ENCODE measurements at regions not wholly inside any gene's neighbourhood (a gene's known extent, or its start where the extent isn't known, plus 50 kb on each side); places are given as distances from the start of the nearest gene placed in this dataset.

GRCh38 chr16:17574256-17574655 lies 103.5 kb upstream of the XYLT1 start:
- H3K4me1 ChIP-seq (ENCODE audit: insufficient read depth, low read length) = peaks cover 8% of the 10 kb centered on the region; the same call in 1 of the 2 replicates
- no peaks in the 10 kb centered on the region for H3K36me3 ChIP-seq (ENCODE audit: insufficient read depth, low read length)
- H3K9me3 ChIP-seq (ENCODE audit: control insufficient read depth, insufficient read depth, low read length) = no peaks in the 10 kb centered on the region
- H3K9ac ChIP-seq (ENCODE audit: low read depth, low read length) = no peak overlapping the region

- Histone ChIP-seq H3K4me1 (ENCODE audit: insufficient read depth, low read length) (0 out of 2 replicates have a peak, but pooled peaks cover 4% of the 10 kb centered on the region), H3K9ac (ENCODE audit: low read depth, low read length) (no peak overlapping the region)
Measured at GRCh38 chr16:17572145-17572544, 101.4 kb upstream of the XYLT1 start.

GRCh38 chr16:17571499-17572093 lies 100.8 kb upstream of the XYLT1 start:
- no peak overlapping the region for H3K9ac ChIP-seq (ENCODE audit: low read depth, low read length)
- no peaks in the 10 kb centered on the region for H3K36me3 ChIP-seq (ENCODE audit: insufficient read depth, low read length)
- H3K4me1 ChIP-seq (ENCODE audit: insufficient read depth, low read length) = 0 out of 2 replicates have a peak, but pooled peaks cover 4% of the 10 kb centered on the region
- no peaks in the 10 kb centered on the region for H3K9me3 ChIP-seq (ENCODE audit: control insufficient read depth, insufficient read depth, low read length)

More at GRCh38 chr16:17572145-17572544, 101.4 kb upstream of the XYLT1 start:
- H3K9me3 ChIP-seq (ENCODE audit: control insufficient read depth, insufficient read depth, low read length) = no peaks in the 10 kb centered on the region
- H3K36me3 ChIP-seq (ENCODE audit: insufficient read depth, low read length) = no peaks in the 10 kb centered on the region

DNA sequence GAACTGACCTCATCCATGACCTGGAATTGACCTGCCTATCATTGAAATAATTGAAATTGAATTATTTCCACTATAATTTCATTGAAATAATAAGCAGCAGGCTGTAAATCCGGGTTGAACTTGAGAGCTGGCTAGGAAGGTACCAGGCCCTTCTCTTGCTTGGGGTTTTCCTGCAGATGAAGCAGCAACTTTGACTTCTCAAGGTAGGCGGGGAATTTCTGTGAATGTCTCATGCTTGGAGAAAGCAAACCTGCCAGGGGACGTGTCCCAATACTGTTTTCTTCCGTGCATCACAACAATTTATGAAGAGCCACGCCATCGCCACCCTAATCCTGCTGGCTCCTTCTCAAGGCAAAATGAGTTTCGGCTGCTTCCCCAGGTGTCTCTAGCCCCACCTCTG lies 97.5 kb upstream of the XYLT1 start:
- H3K4me1 ChIP-seq (ENCODE audit: insufficient read depth, low read length) = 0 out of 2 replicates have a peak, but pooled peaks cover 4% of the 10 kb centered on the region
- no peaks in the 10 kb centered on the region for H3K9me3 ChIP-seq (ENCODE audit: control insufficient read depth, insufficient read depth, low read length)
- H3K36me3 ChIP-seq (ENCODE audit: insufficient read depth, low read length) = no peaks in the 10 kb centered on the region
- no peak overlapping the region for H3K9ac ChIP-seq (ENCODE audit: low read depth, low read length)

GRCh38 chr16:17567455-17567854 lies 96.7 kb upstream of the XYLT1 start:
- Histone ChIP-seq H3K36me3 (ENCODE audit: insufficient read depth, low read length) (no peaks in the 10 kb centered on the region), H3K9ac (ENCODE audit: low read depth, low read length) (no peak overlapping the region), H3K4me1 (ENCODE audit: insufficient read depth, low read length) (0 out of 2 replicates have a peak, but pooled peaks cover 4% of the 10 kb centered on the region), H3K9me3 (ENCODE audit: control insufficient read depth, insufficient read depth, low read length) (no peaks in the 10 kb centered on the region)

DNA sequence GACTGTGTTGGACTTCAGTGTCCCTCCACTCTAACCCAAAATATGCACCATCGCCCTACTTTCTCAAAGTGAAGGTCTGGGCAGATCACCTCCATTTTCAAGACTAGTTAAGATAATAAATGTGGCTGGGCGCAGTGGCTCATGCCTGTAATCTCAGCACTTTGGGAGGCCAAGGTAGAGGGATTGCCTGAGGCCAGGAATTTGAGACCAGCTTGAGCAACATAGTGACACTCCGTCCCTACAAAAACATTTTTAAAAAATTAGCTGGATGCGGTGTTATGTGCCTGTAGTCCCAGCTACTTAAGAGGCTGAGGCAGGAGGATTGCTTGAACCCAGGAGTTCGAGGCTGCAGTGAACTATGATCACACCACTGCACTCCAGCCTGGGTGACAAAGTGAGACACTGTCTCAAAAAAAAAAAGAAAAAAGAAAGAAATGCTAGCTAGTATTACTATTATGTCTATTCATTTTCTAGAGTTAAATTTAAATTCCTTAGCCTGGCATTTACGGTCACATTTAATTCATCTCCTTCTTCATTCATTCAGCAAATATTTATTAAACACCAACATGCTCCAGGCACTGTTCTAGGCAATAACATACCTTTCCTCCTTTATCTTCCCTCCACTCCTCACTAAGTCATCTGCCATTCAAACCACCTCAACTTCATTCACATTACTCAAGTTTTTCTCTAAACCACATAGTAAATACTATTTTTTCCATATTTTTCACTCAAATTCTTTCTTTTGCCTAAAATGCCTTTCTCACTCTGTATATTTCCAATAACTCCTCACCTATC lies 96.1 kb upstream of the XYLT1 start:
- H3K36me3 ChIP-seq (ENCODE audit: insufficient read depth, low read length) = no peaks in the 10 kb centered on the region
- no peaks in the 10 kb centered on the region for H3K9me3 ChIP-seq (ENCODE audit: control insufficient read depth, insufficient read depth, low read length)
- 0 out of 2 replicates have a peak, but pooled peaks cover 4% of the 10 kb centered on the region for H3K4me1 ChIP-seq (ENCODE audit: insufficient read depth, low read length)
- no peak overlapping the region for H3K9ac ChIP-seq (ENCODE audit: low read depth, low read length)

GRCh38 chr16:17566075-17566474 lies 95.3 kb upstream of the XYLT1 start:
- H3K4me1 ChIP-seq (ENCODE audit: insufficient read depth, low read length) = no peaks in the 10 kb centered on the region
- H3K9ac ChIP-seq (ENCODE audit: low read depth, low read length) = no peak overlapping the region
- no peaks in the 10 kb centered on the region for H3K9me3 ChIP-seq (ENCODE audit: control insufficient read depth, insufficient read depth, low read length)
- no peaks in the 10 kb centered on the region for H3K36me3 ChIP-seq (ENCODE audit: insufficient read depth, low read length)

GRCh38 chr16:17565605-17566004 lies 94.8 kb upstream of the XYLT1 start:
- H3K4me1 ChIP-seq (ENCODE audit: insufficient read depth, low read length) = no peaks in the 10 kb centered on the region
- no peak overlapping the region for H3K9ac ChIP-seq (ENCODE audit: low read depth, low read length)
- no peaks in the 10 kb centered on the region for H3K36me3 ChIP-seq (ENCODE audit: insufficient read depth, low read length)
- H3K9me3 ChIP-seq (ENCODE audit: control insufficient read depth, insufficient read depth, low read length) = no peaks in the 10 kb centered on the region

DNA sequence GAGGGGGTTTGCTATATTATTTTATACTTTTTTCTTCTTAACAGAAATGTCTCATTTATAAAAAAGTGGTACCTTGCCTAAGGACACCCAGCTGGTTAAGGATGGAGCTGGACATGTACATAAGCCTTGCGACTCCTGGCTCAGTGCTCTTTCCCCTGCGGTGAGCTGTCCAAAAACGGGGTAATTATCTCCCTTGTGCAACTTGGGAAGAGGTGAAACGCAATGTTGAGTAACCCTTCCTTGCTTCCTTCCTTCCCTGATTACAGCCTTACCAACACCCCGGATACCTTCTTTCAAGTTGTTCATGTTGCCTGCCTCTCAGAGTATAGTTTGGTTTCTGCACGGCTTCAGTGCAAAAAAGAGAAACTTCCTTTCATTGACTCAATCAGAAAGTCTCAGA lies 94.1 kb upstream of the XYLT1 start:
- no peak overlapping the region for H3K9ac ChIP-seq (ENCODE audit: low read depth, low read length)
- no peaks in the 10 kb centered on the region for H3K36me3 ChIP-seq (ENCODE audit: insufficient read depth, low read length)
- no peaks in the 10 kb centered on the region for H3K4me1 ChIP-seq (ENCODE audit: insufficient read depth, low read length)
- H3K9me3 ChIP-seq (ENCODE audit: control insufficient read depth, insufficient read depth, low read length) = no peaks in the 10 kb centered on the region

GRCh38 chr16:17563323-17564091 lies 92.7 kb upstream of the XYLT1 start:
- H3K9me3 ChIP-seq (ENCODE audit: control insufficient read depth, insufficient read depth, low read length) = no peaks in the 10 kb centered on the region
- no peaks in the 10 kb centered on the region for H3K36me3 ChIP-seq (ENCODE audit: insufficient read depth, low read length)
- peaks cover 7% of the 10 kb centered on the region; the same call in 1 of the 2 replicates for H3K4me1 ChIP-seq (ENCODE audit: insufficient read depth, low read length)
- no peak overlapping the region for H3K9ac ChIP-seq (ENCODE audit: low read depth, low read length)

DNA sequence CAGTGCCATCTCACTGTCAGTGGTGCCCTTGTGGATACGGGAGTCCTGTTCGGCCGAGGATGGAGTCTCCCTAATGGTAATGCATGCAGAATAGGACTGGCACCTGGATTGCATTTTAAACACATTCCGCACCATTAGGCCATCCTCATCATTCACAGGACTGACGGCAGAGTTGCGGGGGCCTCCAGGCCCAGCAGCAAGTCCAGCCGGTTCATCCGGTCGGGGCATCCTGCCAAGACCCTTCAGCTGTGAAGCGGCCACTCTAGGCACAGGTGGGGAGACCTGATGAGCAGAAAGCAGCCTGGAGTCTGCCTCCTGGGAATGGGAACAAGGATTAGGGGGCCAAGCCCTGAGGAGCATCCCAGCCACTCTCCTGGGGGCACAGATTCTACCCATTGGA lies 90.3 kb upstream of the XYLT1 start:
- H3K9ac ChIP-seq (ENCODE audit: low read depth, low read length) = no peak overlapping the region
- H3K4me1 ChIP-seq (ENCODE audit: insufficient read depth, low read length) = peaks cover 7% of the 10 kb centered on the region; the same call in 1 of the 2 replicates
- no peaks in the 10 kb centered on the region for H3K9me3 ChIP-seq (ENCODE audit: control insufficient read depth, insufficient read depth, low read length)
- no peaks in the 10 kb centered on the region for H3K36me3 ChIP-seq (ENCODE audit: insufficient read depth, low read length)

DNA sequence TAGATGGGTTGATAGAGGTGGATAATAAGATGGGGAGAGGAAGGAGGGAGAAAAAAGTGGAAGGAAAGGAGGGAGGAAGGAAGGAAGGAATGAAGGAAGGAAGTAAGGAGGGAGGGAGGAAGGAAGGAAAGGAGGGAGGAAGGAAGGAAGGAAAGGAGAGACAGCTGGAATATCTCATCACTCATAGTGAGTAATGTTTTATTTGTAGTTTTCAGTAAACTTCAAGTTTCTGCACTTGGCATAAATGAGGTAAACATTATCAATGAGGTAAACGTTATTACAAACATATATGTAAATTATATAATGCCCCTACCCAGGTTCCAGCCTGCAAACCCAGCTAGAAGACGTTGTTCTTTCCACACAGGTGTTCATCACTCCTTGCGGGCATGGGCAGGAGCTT lies 89.8 kb upstream of the XYLT1 start:
- Histone ChIP-seq H3K4me1 (ENCODE audit: insufficient read depth, low read length) (peaks cover 7% of the 10 kb centered on the region; the same call in 1 of the 2 replicates), H3K36me3 (ENCODE audit: insufficient read depth, low read length) (no peaks in the 10 kb centered on the region), H3K9ac (ENCODE audit: low read depth, low read length) (no peak overlapping the region), H3K9me3 (ENCODE audit: control insufficient read depth, insufficient read depth, low read length) (no peaks in the 10 kb centered on the region)

DNA sequence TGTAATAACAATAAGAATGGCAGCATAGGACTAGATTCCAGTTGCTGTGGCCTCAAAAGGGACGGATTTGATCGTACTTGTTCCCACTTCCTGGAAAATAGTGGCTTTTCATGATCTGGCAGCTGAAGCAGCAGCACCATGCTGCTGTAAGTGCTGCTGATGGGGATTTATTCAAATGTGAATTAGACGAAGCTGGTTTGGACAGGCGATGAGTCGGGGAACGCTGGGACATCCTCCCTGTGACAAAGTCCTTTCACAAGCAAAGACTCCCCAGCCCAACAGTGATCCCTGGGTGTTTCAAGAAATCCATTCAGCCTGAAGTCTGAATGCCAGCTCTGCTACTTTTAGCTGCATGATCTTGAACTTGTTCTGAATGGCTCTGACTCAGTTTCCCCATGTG lies 88.6 kb upstream of the XYLT1 start:
- Histone ChIP-seq H3K9ac (ENCODE audit: low read depth, low read length) (no peak overlapping the region), H3K9me3 (ENCODE audit: control insufficient read depth, insufficient read depth, low read length) (no peaks in the 10 kb centered on the region), H3K4me1 (ENCODE audit: insufficient read depth, low read length) (peaks cover 7% of the 10 kb centered on the region; the same call in 1 of the 2 replicates), H3K36me3 (ENCODE audit: insufficient read depth, low read length) (no peaks in the 10 kb centered on the region)

GRCh38 chr16:17557949-17558348 lies 87.2 kb upstream of the XYLT1 start:
- no peak overlapping the region for H3K9ac ChIP-seq (ENCODE audit: low read depth, low read length)
- no peaks in the 10 kb centered on the region for H3K36me3 ChIP-seq (ENCODE audit: insufficient read depth, low read length)
- H3K9me3 ChIP-seq (ENCODE audit: control insufficient read depth, insufficient read depth, low read length) = no peaks in the 10 kb centered on the region
- H3K4me1 ChIP-seq (ENCODE audit: insufficient read depth, low read length) = peaks cover 7% of the 10 kb centered on the region; the same call in 1 of the 2 replicates

Measured in ES-I3 (cell line).